Right lobe of liver (tissue), 6 donors: ENCODE measurements at regions not wholly inside any gene's neighbourhood (a gene's known extent, or its start where the extent isn't known, plus 50 kb on each side); places are given as distances from the start of the nearest gene placed in this dataset.

Experiments
- ATAC-seq, 4 donors: fragments of 200-7000 bp; cut with Tn5 transposase; one replicate each; pipeline ENCODE4 v1.9.1; 2020; ENCODE audit warnings: mild to moderate bottlenecking in 4 of 4, moderate library complexity in 4 of 4
- DNase-seq, 3 donors: peaks; one replicate each; pipeline ENCODE4 v3.0.0-alpha.2; 2020
- H3K27ac ChIP-seq, 3 donors: fragments of 200-600 bp; one replicate each; pipeline ENCODE4 v1.8.0; 2022
- H3K27me3 ChIP-seq, 2 donors: fragments of 200-600 bp; one replicate each; pipeline ENCODE4 v1.8.0; 2022
- H3K36me3 ChIP-seq, 4 donors: fragments of 200-600 bp; sonication (generic) in 1 of 4; one replicate each; pipeline versions ENCODE4 v1.5.1 to v1.8.0; 2017 to 2022; ENCODE audit warnings: control low read depth in 1 of 4
- H3K4me1 ChIP-seq, 4 donors: fragments of 200-600 bp; sonication (generic) in 1 of 4; one replicate each; pipeline versions ENCODE4 v1.5.1 to v1.8.0; 2017 to 2022; ENCODE audit warnings: control low read depth in 1 of 4
- H3K4me3 ChIP-seq, 3 donors: fragments of 200-600 bp; one replicate each; pipeline ENCODE4 v1.8.0; 2022
- H3K9me3 ChIP-seq, 4 donors: fragments of 200-600 bp; sonication (generic) in 1 of 4; one replicate each; pipeline versions ENCODE4 v1.5.1 to v1.8.0; 2017 to 2022; ENCODE audit warnings: control low read depth in 1 of 4
- POLR2A ChIP-seq: fragments of 450-650 bp; IDR thresholded peaks from one replicate; pipeline ENCODE4 v1.6.1; 2017; ENCODE audit warnings: antibody characterized with exemption, mild to moderate bottlenecking
- WGBS: methylation state at CpG from one replicate; pipeline ENCODE4 v1.1.6; 2018; ENCODE audit warnings: low coverage, low lambda C conversion rate; ENCODE audit not compliant: insufficient coverage; ENCODE audit errors: missing lambda C conversion rate; 5-methylcytosine and 5-hydroxymethylcytosine counted together
- intact Hi-C, 2 donors: fragments of 100-400 bp; cut with DNase I; formaldehyde crosslinking; loops; one replicate each; pipeline versions ENCODE4 v1.11.2 to v1.14.1; 2022
- TF ChIP-seq, protein P1 (sequence below), 4 donors: fragments of 200-600 bp in 3 of 4; fragments of 450-650 bp in 1 of 4; IDR thresholded peaks; one replicate each; pipeline versions ENCODE4 v1.5.1 to v1.8.0; 2016 to 2022; ENCODE audit warnings: antibody characterized with exemption in 4 of 4, mild to moderate bottlenecking in 2 of 4
- donor health status: DM: no; HTN: yes; CAD: no.
- donor health status: DM: no; HTN: no; CAD: no.
- donor health status: DM: no; HTN: no; CAD: no.
- donor health status: DM: no; HTN: yes; CAD: no.
- donor health status: DM: no; HTN: yes; CAD: no.

DNA sequence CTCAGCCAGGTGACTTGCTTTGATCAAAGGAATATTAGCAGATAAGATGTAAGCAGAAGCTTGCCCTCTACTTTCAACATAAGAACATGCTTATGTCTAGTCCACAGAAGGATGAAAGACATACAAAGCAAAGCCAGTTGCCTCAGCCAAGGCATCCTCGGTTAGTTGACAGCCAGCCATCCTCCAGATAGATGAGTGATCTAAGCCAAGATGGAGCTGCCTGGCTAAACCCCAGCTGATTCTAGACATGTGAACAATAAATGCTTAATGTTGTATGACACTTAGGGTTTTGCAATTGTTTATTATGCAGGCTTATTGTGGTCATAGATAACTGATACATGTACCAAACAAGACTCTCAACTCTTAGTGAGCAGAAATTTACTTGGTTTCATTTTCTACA lies 157.6 kb upstream of the TMTC2 start:
- intact Hi-C loops: loop anchor here in 1 of 2 donors (10.0 kb wide), 1 partner anchor 96 kb away; no protein-coding TSS in a partner anchor
- H3K27ac ChIP-seq: no peak overlapping the region
- no peak for DNase-seq
- no peak for ATAC-seq
- 7% methylated on average over 1 of the region's 1 CpG for WGBS
- H3K36me3 ChIP-seq: no peaks in the 10 kb centered on the region
- H3K4me1 ChIP-seq: peaks cover 0 to 20% (median 10%) of the 10 kb centered on the region in 4 donors
- H3K27me3 ChIP-seq: no peaks in the 10 kb centered on the region
- no peak overlapping the region for H3K4me3 ChIP-seq
- H3K9me3 ChIP-seq: no peaks in the 10 kb centered on the region
- TF ChIP-seq POLR2A: no peak
- TF ChIP-seq, protein P1, sequence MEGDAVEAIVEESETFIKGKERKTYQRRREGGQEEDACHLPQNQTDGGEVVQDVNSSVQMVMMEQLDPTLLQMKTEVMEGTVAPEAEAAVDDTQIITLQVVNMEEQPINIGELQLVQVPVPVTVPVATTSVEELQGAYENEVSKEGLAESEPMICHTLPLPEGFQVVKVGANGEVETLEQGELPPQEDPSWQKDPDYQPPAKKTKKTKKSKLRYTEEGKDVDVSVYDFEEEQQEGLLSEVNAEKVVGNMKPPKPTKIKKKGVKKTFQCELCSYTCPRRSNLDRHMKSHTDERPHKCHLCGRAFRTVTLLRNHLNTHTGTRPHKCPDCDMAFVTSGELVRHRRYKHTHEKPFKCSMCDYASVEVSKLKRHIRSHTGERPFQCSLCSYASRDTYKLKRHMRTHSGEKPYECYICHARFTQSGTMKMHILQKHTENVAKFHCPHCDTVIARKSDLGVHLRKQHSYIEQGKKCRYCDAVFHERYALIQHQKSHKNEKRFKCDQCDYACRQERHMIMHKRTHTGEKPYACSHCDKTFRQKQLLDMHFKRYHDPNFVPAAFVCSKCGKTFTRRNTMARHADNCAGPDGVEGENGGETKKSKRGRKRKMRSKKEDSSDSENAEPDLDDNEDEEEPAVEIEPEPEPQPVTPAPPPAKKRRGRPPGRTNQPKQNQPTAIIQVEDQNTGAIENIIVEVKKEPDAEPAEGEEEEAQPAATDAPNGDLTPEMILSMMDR (IDR thresholded peaks at IDR 0.05): no peak

DNA sequence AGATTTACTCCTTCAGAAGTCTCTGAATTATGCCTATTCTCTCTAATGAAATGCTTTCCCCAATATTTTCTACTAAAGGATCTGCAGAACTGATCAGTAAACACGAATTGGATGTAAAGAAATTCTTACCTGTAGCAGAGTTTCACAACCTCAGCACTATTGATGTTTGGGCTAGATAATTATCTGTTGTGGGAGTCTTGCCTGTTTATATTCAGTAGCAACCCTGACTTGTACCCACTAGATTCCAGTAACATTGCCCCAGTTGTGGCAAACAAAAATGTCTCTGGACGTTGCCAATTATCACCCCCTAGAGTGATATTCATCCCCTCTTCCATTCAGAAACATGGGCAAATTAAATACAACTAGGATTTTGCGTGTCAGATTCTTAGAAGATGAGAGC lies 156.8 kb upstream of the TMTC2 start:
- H3K9me3 ChIP-seq: no peaks in the 10 kb centered on the region
- intact Hi-C loops: loop anchor here in 1 of 2 donors (10.0 kb wide), 1 partner anchor 95 kb away; no protein-coding TSS in a partner anchor
- H3K27ac ChIP-seq: peak overlapping the region in 1 of 3 donors; percentile 12
- DNase-seq: no peak
- H3K36me3 ChIP-seq: no peaks in the 10 kb centered on the region
- H3K27me3 ChIP-seq: no peaks in the 10 kb centered on the region
- H3K4me1 ChIP-seq: peaks cover 0 to 13% (median 6%) of the 10 kb centered on the region in 4 donors
- TF ChIP-seq POLR2A: no peak
- TF ChIP-seq, protein P1 (IDR thresholded peaks at IDR 0.05): no peak
- ATAC-seq: peak in 2 of 4 donors; percentile 52 to 58
- WGBS: 30% methylated on average over 3 of the region's 3 CpGs
- no peak overlapping the region for H3K4me3 ChIP-seq

DNA sequence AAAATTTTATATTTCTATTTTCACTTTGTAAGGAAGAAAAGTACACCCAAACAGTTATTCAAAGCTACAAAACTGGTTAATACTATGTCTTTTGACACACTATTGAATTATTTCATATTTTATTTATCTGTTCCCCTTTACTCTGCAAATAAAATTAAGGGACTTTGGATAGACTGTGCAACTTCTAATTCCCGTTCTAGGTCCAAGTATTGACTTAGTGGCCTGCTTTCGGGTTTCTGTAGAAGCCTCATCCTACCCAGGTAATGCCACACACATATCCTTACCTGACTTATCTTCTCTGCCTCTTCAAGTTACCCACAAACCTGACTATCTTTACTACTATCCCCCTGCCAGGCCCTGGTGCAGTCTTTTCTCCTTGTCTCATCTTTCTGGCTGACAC lies 156.3 kb upstream of the TMTC2 start:
- Histone ChIP-seq H3K9me3 (no peaks in the 10 kb centered on the region), H3K4me1 (peaks cover 0 to 11% (median 5%) of the 10 kb centered on the region in 4 donors), H3K27me3 (no peaks in the 10 kb centered on the region), H3K27ac (peak overlapping the region in 1 of 3 donors; percentile 12), H3K4me3 (no peak overlapping the region), H3K36me3 (no peaks in the 10 kb centered on the region)
- intact Hi-C loops: no loop called here
- ATAC-seq (peak; percentile 61 to 81 (median 78)), DNase-seq (no peak)
- WGBS: 24% methylated on average over 2 of the region's 2 CpGs
- TF ChIP-seq POLR2A: no peak
- TF ChIP-seq, protein P1 (IDR thresholded peaks at IDR 0.05): no peak

DNA sequence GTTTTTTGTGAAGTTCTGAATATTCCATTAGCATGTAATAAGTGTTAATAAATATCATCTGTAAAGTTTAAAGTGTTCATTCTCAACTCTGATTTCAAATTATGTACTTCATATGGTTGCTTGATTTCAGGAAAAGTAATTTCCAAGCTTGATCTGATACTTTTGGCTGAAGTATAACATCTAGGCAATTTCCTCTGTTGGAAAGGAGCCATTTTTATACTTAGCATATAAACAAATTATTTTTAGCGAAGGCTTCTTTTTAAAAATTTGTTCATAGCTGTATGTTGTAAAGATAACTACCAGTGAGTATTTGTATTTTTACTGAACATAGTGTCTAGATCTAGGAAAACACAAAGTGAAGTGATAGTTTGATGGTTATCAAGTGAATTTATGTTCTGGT lies 153.4 kb upstream of the TMTC2 start:
- Histone ChIP-seq H3K27ac (no peak overlapping the region), H3K9me3 (no peaks in the 10 kb centered on the region), H3K4me1 (peaks cover 0 to 11% (median 3%) of the 10 kb centered on the region in 4 donors), H3K27me3 (no peaks in the 10 kb centered on the region), H3K36me3 (no peaks in the 10 kb centered on the region), H3K4me3 (no peak overlapping the region)
- intact Hi-C loops: no loop called here
- no peak for DNase-seq
- 86% methylated on average over 1 of the region's 1 CpG for WGBS
- ATAC-seq: no peak
- no peak for TF ChIP-seq POLR2A
- TF ChIP-seq, protein P1 (IDR thresholded peaks at IDR 0.05): no peak

DNA sequence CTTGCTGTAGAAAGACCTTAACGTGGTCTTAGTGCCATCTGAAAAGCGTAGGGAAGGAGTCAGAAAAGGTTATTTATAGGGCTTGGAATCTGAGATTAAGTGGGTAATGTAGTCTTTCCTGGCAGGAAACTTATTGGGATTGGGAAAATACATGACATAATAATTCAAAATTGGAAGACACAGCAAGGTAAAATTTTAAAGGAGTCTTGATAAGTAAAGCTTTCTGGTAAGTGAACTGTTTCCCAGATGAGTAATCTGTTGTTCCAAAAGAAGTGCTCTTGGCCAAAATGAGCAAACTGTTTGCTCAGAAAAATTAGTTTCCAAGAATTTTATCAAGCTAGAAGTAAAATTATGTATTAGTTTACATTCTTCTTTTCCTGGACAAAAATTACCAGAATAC lies 149.3 kb upstream of the TMTC2 start:
- Histone ChIP-seq H3K27me3 (no peaks in the 10 kb centered on the region), H3K27ac (no peak overlapping the region), H3K36me3 (no peaks in the 10 kb centered on the region), H3K4me3 (no peak overlapping the region), H3K4me1 (no peaks in the 10 kb centered on the region), H3K9me3 (peaks cover 0 to 5% (median 2%) of the 10 kb centered on the region in 4 donors)
- ATAC-seq: no peak
- no peak for TF ChIP-seq POLR2A
- TF ChIP-seq, protein P1 (IDR thresholded peaks at IDR 0.05): no peak
- DNase-seq: no peak
- WGBS: 77% methylated on average over 2 of the region's 2 CpGs
- intact Hi-C loops: no loop called here
